Smooth muscle cell (in vitro differentiated cells): ENCODE measurements at regions not wholly inside any gene's neighbourhood (a gene's known extent, or its start where the extent isn't known, plus 50 kb on each side); places are given as distances from the start of the nearest gene placed in this dataset.

Source experiments
- DNase-seq: peaks from one replicate; lab custom pipeline; 2025; ENCODE audit not compliant: unreplicated experiment; lab: John Stamatoyannopoulos, UW
- H2AFZ ChIP-seq: fragments of 200-600 bp; sonication (generic); 2 replicates; pipeline ENCODE4 v1.6.0; 2016; ENCODE audit warnings: antibody characterized with exemption, low read depth, mild to moderate bottlenecking
- H3F3A ChIP-seq: fragments of 200-600 bp; sonication (generic); 2 replicates; pipeline ENCODE4 v1.6.0; 2017; ENCODE audit warnings: antibody characterized with exemption, low read depth
- H3K27ac ChIP-seq: fragments of 200-600 bp; sonication (generic); 2 replicates; pipeline ENCODE4 v1.5.1; 2016; ENCODE audit warnings: low read depth, mild to moderate bottlenecking
- H3K27me3 ChIP-seq: fragments of 200-600 bp; sonication (generic); 2 replicates; pipeline ENCODE4 v1.6.1; 2016; ENCODE audit warnings: low read depth, mild to moderate bottlenecking
- H3K36me3 ChIP-seq: fragments of 200-600 bp; sonication (generic); 2 replicates; pipeline ENCODE4 v1.5.1; 2016; ENCODE audit warnings: low read depth
- H3K4me1 ChIP-seq: fragments of 200-600 bp; sonication (generic); 2 replicates; pipeline ENCODE4 v1.5.1; 2016; ENCODE audit warnings: low read depth
- H3K4me2 ChIP-seq: fragments of 200-600 bp; sonication (generic); 2 replicates; pipeline ENCODE4 v1.6.0; 2016; ENCODE audit warnings: mild to moderate bottlenecking
- H3K4me3 ChIP-seq: fragments of 200-600 bp; sonication (generic); 2 replicates; pipeline ENCODE4 v1.5.1; 2016; ENCODE audit warnings: mild to moderate bottlenecking
- H3K79me2 ChIP-seq: fragments of 200-600 bp; sonication (generic); 2 replicates; pipeline ENCODE4 v1.6.0; 2016; ENCODE audit warnings: low read depth, mild to moderate bottlenecking
- H3K9ac ChIP-seq: fragments of 200-600 bp; sonication (generic); 2 replicates; pipeline ENCODE4 v1.6.0; 2016; ENCODE audit warnings: low read depth
- H3K9me3 ChIP-seq: fragments of 200-600 bp; sonication (generic); replicated peaks from 2 replicates; pipeline ENCODE4 v1.5.1; 2016; ENCODE audit warnings: low read depth
- H4K20me1 ChIP-seq: fragments of 200-600 bp; sonication (generic); 2 replicates; pipeline ENCODE4 v1.6.0; 2016; ENCODE audit warnings: low read depth
- CTCF ChIP-seq: fragments of 200-600 bp; sonication (generic); IDR thresholded peaks from 2 replicates; pipeline ENCODE4 v1.5.1; 2017; ENCODE audit warnings: borderline replicate concordance, mild to moderate bottlenecking, antibody characterized with exemption; ENCODE audit not compliant: insufficient read depth, poor library complexity, severe bottlenecking
- WGBS: methylation state at CpG from one replicate; pipeline ENCODE4 v1.1.7; 2016; ENCODE audit warnings: low lambda C conversion rate; 5-methylcytosine and 5-hydroxymethylcytosine counted together

- H3K4me2 ChIP-seq: no peak overlapping the region
- no peaks in the 10 kb centered on the region for H3K79me2 ChIP-seq
- WGBS: 94% methylated on average over 12 of the region's 12 CpGs
- no peaks in the 10 kb centered on the region for H3K4me1 ChIP-seq
- no peaks in the 10 kb centered on the region for H4K20me1 ChIP-seq
- H3K9ac ChIP-seq: no peak overlapping the region
- no peak overlapping the region for H2AFZ ChIP-seq
- no peak for TF ChIP-seq CTCF
- no peaks in the 10 kb centered on the region for H3F3A ChIP-seq
- H3K36me3 ChIP-seq: no peaks in the 10 kb centered on the region
- H3K27ac ChIP-seq: no peak overlapping the region
- DNase-seq: no peak
- peaks cover 3% of the 10 kb centered on the region for H3K27me3 ChIP-seq
- no peak overlapping the region for H3K4me3 ChIP-seq
- H3K9me3 ChIP-seq: no peaks in the 10 kb centered on the region
Observed at GRCh38 chr11:69878144-69878883, 59.1 kb upstream of the FGF3 start.

- 73% methylated on average over 11 of the region's 11 CpGs for WGBS
- Histone ChIP-seq H3K27ac (no peak overlapping the region), H3K79me2 (no peaks in the 10 kb centered on the region), H3K36me3 (no peaks in the 10 kb centered on the region), H3F3A (no peaks in the 10 kb centered on the region), H3K4me3 (no peak overlapping the region), H3K9ac (no peak overlapping the region), H3K9me3 (no peaks in the 10 kb centered on the region), H3K4me2 (no peak overlapping the region), H3K27me3 (peaks cover 3% of the 10 kb centered on the region), H4K20me1 (no peaks in the 10 kb centered on the region), H2AFZ (no peak overlapping the region), H3K4me1 (no peaks in the 10 kb centered on the region)
- no peak for DNase-seq
- no peak for TF ChIP-seq CTCF
Observed at GRCh38 chr11:69878927-69879728, 59.9 kb upstream of the FGF3 start.

- Histone ChIP-seq H3K4me2 (no peak overlapping the region), H2AFZ (no peak overlapping the region), H3K4me3 (no peak overlapping the region), H4K20me1 (no peaks in the 10 kb centered on the region), H3K36me3 (no peaks in the 10 kb centered on the region), H3K27me3 (peaks cover 3% of the 10 kb centered on the region), H3K9ac (no peak overlapping the region), H3K27ac (no peak overlapping the region), H3K79me2 (no peaks in the 10 kb centered on the region), H3K4me1 (no peaks in the 10 kb centered on the region), H3K9me3 (no peaks in the 10 kb centered on the region), H3F3A (no peaks in the 10 kb centered on the region)
- DNase-seq: no peak
- 54% methylated on average over 5 of the region's 5 CpGs for WGBS
- TF ChIP-seq CTCF: no peak
Observed at GRCh38 chr11:69879729-69880005, 60.5 kb upstream of the FGF3 start.
